COLO668 (cell line): ENCODE measurements at regions not wholly inside any gene's neighbourhood (a gene's known extent, or its start where the extent isn't known, plus 50 kb on each side); places are given as distances from the start of the nearest gene placed in this dataset.
"Not testable (repeated sequence)": the region's sequence is repeated elsewhere in the genome, so short reads cannot be mapped to it uniquely, and the experiment has no call there.

Experiments
- DNase-seq: peaks from one replicate; lab custom pipeline; 2025; ENCODE audit not compliant: unreplicated experiment; lab: John Stamatoyannopoulos, UW

DNA sequence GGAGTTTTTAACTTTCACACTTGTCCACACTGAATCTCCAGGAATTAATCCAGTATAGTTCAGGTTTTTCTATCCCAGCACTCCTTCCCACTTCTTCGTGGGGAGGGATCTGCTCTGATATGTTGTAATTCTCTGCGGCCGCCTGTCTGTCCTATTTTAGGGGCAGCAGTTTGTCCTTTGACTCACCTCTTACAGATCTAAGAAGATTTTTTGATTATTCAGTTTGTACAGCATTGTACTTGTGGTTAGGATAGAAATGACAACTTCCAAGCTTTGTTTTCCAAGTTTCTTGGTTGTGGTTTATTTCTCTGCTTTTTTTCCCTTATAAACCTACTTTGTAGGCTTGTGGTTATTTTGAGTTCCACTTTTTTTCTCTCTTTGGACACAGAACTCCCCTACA, 601.7 kb downstream of the SI start:
- no peak for DNase-seq

DNA sequence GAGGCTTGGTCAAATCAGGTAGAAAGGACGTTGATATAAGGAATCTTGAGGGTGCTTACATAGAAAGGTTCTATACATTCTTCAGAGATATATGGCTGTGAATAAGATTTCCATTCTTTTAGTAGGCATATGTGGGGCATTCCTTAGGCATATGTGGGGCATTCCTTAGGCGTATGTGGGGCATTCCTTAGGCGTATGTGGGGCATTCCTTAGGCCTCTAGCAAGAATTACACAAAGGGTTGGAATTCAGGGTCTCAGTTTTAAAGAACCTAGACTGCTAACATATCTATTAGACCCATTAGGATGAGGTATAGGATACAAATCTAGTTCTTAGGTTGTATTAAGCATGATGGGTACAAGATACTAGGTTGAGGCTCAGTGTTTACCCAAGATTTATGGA, 607.8 kb downstream of the SI start:
- no peak for DNase-seq

DNA sequence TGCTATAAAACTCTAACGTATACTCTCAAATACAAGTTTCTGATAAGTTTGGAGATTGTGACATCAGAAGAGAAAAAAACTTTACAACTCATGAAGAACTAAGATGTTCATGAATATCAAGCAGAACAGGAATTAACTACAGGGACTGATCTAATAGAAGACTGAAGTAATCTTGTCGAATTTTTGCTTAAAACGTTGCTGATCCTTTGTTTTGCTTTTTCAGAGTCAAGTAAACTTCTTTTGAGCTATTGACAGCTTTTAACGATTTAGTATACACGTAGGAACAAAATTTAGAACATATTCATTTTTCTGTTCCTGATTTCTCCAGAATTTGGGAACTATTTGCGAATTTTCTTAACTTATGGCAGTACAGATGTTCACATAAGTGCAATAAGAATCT, 610.2 kb downstream of the SI start:
- DNase-seq = no peak

DNA sequence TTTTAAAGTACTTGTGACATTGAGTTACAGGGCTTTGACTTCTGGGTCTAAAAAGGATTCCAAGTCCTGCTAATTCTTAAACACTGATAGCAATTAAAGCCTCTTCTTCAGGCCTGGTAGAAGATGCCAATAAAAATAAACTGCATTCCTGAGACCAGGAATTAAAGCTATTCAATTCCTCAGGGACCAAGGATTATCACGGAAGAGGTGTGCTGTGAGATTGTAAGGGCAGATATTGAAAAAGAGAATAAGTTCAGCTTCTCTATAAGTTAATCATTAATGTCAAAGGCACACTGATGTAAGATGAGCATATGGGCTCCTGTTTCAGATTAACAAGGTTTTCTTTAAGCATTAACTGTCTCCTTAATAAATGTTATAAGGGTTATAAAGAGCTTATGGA, 611.3 kb downstream of the SI start:
- no peak for DNase-seq

DNA sequence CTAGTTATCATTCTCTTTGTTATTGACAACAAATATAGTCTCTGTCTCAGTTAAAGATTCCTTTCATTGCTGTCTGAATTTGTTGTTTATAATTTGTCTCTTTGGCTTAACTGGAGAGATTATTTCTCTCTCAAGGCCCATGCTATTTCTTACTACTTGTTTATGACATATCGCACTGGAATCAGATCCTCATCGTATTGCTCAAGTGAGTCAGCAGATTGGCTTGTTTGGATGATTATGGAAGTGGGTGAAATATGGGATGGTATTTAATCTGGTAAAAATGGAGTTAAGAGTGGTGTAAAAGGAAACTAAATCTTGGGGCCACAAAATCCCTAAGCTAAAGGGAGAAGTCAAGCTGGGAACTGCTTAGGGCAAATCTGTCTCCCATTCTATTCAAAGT, 613.1 kb downstream of the SI start:
- DNase-seq = no peak

DNA sequence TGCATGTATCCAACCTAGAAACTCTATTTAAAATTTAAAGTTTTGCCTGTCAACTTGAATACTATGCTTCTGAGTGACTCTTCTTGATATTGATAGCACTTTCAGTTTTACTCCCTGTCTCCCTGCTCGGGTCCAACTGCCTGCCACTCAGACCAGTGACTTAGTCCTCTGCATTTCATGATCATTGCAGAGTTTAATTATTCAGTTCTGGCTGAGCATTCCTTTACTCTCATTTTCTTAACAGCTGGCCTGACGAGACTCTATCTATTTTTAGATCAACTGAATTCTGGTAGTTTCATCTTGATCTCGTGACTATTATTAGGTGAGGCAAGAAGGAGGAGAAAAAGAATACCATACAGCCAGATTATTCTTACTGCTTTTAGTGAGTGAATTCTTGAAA, 617.4 kb downstream of the SI start:
- no peak for DNase-seq

DNA sequence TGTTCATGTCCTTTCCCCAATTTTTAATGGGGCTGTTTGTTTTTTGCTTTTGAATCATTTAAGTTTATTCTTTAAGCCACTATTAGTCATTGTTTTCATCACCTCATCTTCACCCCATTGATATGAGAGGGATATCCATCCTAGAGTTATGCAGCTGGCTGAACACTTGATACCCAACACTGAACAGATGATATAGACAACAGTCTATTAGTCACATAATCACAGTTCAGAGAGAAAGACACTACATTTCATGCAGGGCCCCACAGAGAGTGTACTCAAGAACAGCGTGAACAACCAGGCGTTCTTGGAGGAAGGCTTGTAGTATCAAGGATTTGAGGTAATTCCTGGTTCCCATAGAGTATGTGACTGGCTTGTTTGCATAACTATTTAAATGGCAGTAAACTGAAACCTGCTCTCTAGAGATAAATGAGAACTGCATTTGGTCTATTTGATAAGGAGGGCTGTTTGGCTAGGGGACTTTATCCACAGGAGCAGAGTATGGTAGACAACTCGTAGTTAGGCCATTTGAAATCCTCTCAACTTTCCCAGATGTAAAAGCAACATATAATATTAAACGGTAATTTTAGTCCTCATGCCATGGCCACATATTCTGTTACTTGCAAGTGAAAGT, 618.7 kb downstream of the SI start:
- no peak for DNase-seq

DNA sequence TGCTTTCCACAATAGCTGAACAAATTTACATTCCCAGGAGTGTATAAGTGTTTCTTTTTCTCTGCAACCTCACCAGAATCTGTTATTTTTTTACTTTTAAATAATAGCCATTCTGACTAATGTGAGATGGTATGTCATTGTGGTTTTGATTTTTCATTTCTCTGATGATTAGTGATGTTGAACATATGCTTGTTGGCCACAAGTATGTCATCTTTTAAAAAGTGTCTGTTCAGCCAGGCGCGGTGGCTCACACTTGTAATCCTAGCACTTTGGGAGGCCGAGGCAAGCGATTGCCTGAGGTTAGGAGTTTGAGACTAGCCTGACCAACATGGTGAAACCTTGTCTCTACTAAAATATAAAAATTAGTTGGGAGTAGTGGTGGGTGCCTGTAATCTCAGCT, 619.3 kb downstream of the SI start:
- DNase-seq = no peak

DNA sequence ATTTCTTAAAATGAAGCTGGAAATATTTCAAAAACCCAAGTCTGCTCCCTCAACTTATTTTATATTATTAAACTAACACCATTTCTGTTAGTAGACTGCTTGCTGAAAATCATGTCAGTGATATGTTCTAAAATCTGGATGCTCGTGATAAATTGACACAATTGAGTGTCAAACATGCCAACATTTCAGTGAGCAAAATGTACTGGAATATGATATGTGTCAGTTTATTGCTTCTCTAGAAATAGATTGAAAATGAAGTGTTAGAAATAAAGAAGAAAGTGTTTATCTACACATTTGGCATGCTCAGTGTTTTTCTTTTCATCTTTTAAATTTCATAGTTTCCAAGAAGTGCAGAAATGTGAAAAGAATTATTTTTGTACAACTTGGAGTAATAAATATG, 624.6 kb downstream of the SI start:
- no peak for DNase-seq

DNA sequence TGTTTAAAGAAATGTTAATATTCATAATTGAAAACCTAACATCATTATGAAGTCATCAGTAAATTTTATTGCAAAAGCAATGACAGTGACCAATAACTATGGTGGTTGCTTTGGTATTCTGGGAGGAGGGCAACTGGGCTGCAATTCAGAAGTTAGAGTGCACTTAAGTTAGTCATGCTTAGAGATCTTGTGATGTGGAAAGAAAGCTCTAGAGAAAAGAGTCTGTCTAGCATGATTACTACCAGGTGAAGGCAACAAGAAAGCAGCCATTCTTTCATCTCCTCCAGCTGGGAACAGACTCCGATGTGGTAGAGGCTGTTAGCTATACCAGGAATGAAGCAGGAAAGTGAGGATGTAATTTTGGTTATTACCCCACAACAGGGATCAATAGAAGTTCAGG, 625.6 kb downstream of the SI start:
- no peak for DNase-seq

DNA sequence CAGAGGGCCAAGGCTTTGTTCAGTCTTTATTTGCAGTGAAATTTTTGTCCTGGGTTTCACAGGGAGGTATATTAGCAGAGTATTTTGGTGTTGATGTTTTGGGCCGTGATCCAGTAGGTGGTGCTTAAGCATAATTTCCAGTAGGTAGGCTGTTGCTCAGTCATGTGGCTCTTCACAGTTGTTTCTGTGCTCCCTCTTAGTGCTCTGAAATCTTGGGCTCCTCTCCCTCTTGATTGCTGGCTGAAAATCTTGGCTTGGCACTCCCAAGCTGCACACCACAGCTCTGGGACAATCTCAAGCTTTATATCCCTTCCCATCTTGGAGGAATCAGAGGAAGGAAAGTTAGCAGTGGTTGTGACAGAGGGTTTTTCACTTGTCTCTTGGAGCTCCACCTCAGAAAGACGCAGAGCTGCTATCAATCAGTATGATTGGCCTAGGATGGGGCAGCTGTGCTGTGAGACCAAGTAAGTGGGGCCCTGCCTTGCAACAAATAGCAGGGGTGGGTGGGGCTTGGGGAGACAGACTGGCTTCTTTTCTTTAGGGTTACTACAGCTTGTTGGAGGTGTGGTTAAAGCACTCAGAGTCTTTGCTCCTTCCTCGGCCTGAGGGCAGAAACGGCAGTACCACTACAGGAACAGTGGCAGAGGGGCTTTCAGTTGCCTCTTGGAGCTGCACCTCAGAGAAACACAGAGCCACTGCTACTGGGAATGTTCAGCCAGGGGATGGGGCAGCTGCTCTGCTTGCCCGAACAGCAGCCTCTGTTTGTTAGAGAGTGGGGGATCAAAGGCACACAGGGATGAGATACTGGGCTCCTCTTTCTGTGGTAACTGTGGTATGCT, 627.0 kb downstream of the SI start:
- DNase-seq = no peak

DNA sequence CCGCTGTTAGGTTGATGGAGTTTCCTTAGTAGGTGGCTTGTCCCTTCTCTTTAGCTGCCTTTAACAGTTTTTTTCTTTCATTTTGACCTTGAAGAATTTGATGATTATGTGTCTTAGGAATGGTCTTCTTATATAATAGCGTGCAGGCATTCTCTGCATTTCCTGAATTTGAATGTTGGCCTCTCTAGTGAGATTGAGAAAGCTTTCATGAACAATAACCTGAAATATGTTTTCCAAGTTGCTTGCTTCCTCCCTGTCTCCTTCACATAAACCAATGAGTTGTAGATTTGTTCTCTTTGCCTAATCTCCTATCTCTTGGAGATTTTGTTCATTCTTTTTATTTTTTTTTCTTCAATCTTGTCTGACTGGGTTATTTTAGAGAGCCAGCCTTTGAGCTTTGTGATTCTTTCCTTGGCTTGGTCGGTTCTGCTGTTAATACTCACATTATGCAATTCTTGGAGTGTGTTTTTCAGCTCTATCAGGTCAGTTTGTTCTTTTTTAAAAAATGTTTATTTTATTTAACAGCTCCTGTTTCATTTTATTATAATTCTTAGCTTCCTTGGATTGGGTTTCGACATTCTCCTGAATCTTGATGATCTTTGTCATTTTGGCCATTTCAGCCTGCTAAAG, 627.9 kb downstream of the SI start:
- DNase-seq = no peak

DNA sequence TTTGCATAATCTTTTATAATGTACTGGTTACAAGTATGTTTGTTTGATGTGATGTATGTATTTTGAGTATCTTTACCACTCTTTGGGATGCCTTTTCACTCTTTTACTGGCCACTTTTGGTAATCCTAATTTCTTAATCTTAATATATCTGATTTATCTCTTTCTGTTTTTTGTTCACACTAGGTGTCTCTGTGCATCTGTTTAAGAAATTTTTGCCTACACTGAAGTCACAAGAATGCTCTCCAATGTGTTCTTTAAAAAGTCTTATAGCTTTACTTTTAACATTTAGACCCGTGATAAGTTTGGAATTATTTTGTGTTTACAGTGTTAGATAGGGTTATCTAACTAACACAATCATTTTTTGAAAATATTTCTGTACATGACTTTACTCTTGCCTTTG, 659.1 kb downstream of the SI start:
- DNase-seq = no peak

DNA sequence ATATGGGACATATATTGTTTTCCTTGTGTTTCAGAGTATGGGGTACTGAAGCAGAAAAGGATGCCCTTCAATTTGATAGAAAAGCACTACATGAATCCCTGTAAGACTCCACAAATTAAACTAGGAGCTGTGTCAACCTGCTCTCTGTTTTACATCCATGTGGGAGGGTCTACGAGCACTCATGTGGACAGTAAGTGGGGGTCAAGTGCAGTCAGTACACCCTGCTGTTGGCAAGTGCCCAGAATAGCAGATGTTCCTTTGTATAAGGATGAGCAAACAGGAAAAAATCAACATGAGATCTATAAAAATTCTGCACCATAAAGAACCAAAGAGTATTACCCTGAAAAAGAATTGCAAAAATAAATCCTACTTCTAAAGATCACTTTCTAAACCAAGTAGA, 659.9 kb downstream of the SI start:
- peak; percentile 77 for DNase-seq

DNA sequence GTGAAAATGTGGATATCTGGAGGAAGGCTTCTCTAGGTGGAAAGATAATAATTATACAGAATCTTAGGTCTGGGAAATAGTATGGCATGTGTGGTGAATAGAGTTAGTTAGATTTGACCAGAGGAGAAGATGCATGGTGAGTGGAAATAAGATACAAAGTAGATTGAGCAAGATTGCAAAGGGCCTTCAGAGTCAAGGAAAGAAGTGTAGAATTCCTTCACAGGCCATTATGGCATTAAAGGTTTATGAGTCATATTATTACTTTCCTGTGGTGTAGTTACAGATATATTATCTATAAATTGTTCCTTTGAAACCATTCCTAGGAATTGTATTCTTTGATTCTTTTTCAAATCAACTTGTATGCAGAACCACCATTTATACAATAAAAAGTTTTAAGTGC, 660.3 kb downstream of the SI start:
- no peak for DNase-seq

DNA sequence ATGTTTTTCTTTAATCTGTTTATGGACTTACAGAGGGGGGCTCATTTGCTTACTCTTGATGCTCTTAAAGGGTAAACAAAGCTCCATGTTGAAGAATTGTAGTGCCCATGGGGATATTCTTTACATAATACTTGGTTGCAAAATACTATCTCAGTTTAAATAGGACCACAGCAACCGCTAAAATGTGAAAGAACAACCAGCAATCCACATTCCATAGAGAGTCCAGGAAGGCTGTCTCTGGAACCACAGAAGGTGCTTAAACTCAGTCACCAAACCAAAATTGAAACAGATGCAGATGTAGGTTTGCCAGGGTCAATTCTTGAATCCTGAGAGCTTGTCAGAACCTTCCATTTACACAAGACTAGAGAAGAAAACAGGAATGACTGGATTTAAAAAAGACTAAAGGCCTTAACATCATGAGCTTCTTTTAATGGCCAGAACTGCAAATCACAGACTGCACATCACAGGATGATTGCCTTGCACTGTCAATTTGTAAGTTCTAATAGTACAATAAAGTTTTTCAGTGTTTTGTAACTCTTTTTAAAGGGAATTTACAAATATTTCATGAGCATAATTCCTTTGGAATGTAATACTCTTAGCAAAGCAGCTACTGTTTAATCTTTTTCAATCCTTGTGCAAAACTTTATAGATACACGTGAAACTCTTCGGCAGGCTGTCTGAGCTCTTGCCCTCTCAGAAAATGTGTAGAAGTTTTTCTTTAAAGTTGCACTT, 661.6 kb downstream of the SI start:
- no peak for DNase-seq

DNA sequence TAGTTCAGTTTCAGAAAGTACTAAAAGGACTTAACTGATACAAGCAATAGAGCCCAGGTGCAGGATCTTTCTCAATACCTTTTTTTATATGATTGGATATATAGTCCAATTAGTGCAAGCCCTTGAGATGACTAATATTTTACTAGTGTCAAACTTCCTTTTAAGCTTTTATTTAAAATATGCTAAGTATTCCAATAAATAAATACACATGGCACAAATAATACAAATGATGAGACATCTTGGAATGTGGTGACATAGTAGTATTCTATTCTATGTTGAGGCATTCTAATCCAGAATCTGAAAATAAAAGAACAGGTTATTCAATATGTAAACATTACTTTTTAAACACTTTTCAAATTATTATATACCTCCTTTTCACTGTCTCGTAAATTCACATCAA, 670.0 kb downstream of the SI start:
- DNase-seq = no peak

DNA sequence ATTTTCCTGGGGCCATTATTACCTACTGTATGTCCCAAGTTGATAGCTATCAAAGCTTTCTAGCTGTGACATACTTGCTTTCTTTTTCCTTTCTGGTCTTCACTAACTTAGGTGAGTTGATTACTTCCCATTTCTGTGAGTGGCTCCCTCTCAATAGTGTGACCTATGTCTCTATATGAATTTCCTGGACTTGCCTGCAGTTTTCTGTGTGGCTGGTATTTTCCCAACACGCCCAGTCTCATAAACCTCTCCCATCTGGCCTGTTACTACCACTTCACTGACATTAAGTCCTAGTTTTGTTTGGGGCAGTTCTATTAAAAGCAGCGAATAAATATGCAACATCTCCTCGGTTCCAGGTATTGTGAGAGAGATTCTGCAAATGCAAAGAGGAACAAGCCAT, 671.2 kb downstream of the SI start:
- no peak for DNase-seq

DNA sequence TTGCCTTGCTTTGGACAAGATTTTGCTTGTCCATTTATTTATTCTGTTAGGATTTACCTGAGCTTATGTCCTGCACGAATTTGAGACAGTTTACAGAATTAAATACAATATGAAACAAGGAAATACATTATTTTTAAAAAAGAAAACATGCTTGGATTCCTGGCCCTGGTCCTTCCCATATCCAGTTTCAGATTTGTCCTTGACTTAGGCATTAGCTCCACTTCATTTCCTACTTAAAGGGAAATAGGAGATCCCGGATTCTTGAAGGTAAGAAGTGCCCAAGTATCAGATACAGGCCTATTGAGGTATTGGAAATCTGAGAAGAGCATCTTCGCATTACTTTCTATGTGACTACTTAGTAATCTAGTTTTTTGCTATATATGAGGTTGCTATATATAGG, 672.0 kb downstream of the SI start:
- no peak for DNase-seq

DNA sequence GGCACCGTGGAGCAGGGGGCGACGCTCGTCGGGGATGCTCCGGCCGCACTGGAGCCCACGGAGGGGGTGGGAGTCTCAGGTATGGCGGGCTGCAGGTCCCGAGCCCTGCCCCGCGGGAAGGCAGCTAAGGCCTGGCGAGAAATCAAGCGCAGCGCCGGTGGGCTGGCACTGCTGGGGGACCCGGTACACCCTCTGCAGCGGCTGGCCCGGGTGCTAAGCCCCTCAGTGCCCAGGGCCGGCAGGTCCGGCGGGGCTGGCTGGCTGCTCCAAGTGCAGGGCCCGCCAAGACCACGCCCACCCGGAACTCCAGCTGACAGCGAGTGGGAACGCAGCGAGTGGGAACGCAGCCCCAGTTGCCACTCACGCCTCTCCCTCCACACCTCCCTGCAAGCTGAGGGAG, 676.4 kb downstream of the SI start:
- no peak for DNase-seq

DNA sequence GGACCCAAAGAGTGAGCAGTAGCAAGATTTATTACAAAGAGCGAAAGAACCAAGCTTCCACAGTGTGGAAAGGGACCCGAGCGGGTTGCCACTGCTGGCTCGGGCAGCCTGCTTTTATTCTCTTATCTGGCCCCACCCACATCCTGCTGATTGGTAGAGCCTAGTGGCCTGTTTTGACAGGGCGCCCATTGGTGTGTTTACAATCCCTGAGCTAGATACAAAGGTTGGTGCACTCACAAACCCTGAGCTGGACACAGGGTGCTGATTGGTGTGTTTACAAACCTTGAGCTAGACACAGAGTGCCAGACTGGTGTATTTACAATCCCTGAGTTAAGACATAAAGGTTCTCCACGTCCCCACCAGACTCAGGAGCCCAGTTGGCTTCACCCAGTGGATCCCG, 676.9 kb downstream of the SI start:
- DNase-seq = not testable (repeated sequence)

DNA sequence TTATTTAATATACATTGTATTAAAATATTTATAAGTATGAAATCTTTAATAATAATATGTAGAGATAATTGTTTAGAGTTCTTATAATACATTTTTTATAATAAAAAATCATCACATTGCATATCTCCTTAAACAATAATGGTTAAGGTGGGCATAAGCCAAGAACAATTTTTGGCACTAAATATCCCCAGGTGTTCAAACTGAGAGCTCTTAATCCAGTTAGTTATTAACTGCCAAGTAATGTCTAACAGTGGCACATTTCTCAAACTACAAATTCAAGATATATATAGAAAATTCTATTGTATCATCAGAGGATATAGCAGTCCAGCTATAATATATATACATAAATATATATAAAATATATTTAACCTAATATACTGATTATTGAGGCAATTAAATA, 680.8 kb downstream of the SI start:
- no peak for DNase-seq
